HG02885 (cell line): ENCODE measurements at regions not wholly inside any gene's neighbourhood (a gene's known extent, or its start where the extent isn't known, plus 50 kb on each side); places are given as distances from the start of the nearest gene placed in this dataset.
"Not testable (repeated sequence)": the region's sequence is repeated elsewhere in the genome, so short reads cannot be mapped to it uniquely, and the experiment has no call there.

Source experiments
- ATAC-seq: cut with Tn5 transposase; IDR thresholded peaks from one replicate; pipeline ENCODE4 v1.9.1; 2021; ENCODE audit warnings: mild to moderate bottlenecking; ENCODE audit not compliant: unreplicated experiment, poor library complexity

- not testable (repeated sequence) for ATAC-seq
Observed at GRCh38 chr13:18248533-18249240, 932.9 kb downstream of the TUBA3C start.

DNA sequence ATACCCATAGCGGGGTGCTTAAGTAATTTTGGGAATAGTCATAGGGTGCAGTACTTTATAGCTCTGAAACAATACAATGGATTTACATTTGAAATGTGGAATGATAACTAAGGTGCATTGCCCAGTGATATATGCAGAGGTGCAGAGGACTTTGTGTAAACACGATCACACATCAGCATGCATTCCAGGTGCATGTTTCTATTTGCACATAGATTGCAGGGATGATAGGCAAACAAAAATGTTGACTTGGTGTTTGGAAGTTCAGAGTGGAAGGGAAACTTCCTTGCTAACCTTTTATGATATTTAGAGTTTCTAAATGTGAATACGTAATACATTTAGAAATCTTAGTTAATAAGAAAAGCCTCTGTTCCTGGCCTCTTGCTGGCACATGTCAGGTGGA lies 941.5 kb downstream of the TUBA3C start:
- not testable (repeated sequence) for ATAC-seq

DNA sequence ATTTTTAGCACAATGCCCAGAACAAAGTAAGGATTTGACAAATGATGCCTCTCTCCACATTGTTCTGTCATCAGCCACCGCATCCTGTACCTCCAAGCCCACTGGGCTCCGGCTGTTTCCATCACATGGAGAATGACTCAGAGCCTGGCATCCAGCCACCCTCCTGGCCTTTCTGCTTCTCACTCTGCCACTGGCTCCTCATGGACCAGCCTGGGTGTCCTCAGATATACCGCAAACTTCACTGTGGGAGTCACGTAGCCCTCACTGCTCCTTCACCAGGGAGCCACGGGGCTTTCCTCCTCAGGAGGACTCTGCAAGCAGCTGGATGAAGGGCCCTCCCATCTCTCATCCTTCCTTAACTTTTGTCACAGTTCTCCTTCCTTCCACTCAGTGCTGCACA lies 943.0 kb downstream of the TUBA3C start:
- not testable (repeated sequence) for ATAC-seq

GRCh38 chr13:18236528-18236815 lies 945.2 kb downstream of the TUBA3C start:
- no peak for ATAC-seq

- no peak for ATAC-seq
Observed at GRCh38 chr13:18235756-18236527, 945.7 kb downstream of the TUBA3C start.

GRCh38 chr13:18235172-18235571 lies 946.5 kb downstream of the TUBA3C start:
- ATAC-seq: no peak

DNA sequence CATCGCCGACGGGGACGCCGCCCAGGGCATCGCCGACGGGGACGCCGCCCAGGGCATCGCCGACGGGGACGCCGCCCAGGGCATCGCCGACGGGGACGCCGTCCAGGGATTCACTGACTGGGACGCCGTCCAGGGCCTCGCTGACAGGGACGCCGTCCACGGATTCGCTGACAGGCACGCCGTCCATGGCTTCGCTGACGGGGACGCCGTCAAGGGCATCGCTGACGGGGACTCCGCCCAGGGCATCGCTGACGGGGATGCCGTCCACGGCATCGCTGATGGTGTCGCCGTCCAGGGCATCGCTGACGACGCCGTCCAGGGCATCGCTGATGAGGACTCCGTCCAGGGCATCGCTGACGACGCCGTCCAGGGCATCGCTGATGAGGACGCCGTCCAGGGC lies 947.2 kb downstream of the TUBA3C start:
- not testable (repeated sequence) for ATAC-seq

DNA sequence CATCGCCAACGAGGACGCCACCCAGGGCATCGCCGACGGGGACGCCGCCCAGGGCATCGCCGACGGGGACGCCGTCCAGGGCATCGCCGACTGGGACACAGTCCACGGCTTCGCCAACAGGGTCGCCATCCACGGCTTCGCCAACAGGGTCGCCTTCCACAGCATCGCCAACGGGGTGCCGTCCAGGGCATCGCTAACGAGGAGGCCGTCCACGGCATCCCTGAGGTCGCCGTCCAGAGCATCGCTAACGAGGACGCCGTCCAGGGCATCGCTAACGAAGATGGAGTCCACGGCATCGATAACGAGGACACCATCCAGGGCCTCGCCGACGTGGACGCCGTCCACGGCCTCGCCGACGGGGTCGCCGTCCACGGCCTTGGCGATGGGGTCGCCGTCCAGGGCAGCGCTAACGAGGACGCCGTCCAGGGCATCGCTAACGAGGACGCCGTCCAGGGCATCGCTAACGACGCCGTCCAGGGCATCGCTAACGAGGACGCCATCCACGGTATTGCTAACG lies 947.8 kb downstream of the TUBA3C start:
- no peak for ATAC-seq

DNA sequence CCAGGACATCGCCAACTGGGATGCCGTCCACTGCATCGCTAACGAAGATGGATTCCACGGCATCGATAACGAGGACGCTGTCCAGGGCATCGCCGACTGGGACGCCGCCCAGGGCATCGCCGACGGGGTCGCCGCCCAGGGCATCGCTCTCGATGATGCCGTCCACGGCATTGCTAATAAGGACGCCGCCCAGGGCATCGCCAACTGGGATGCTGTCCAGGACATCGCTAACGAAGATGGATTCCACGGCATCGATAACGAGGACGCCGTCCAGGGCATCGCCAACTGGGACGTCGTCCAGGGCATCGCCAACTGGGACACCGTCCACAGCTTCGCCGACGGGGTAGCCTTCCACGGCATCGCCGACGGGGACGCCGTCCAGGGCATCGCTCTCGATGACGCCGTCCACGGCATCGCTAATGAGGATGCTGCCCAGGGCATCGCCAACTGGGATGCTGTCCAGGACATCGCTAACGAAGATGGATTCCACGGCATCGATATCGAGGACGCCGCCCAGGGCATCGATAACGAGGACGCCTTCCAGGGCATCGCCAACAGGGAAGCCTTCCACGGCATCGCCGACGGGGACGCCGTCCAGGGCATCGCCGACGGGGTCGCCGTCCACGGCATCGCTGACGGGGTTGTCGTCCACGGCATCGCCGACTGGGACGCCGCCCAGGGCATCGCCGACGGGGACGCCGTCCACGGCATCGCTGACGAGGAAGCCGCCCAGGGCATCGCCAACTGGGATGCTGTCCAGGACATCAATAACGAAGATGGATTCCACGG lies 948.4 kb downstream of the TUBA3C start:
- no peak for ATAC-seq

DNA sequence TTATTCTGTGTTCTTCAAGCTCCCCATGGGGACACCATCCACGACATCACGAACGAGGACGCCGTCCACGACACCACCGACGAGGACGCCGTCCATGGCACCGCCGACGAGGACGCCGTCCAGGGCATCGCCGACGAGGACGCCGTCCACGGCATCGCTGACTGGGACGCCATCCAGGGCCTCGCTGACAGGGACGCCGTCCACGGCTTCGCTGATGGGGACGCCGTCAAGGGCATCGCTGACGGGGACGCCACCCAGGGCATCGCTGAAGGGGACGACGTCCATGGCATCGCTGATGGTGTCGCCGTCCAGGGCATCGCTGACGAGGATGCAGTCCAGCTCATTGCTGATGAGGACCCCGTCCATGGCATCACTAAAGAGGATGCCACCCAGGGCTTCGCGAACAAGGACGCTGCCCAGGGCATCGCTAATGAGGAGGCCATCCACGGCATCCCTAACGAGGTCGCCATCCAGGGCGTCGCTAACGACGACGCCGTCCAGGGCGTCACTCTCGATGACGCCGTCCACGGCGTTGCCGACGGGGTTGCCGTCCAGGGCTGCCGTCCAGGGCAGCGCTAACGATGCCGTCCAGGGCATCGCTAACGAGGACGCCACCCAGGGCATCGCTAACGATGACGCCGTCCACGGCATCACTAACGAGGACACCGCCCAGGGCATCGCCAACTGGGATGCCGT lies 949.2 kb downstream of the TUBA3C start:
- no peak for ATAC-seq

DNA sequence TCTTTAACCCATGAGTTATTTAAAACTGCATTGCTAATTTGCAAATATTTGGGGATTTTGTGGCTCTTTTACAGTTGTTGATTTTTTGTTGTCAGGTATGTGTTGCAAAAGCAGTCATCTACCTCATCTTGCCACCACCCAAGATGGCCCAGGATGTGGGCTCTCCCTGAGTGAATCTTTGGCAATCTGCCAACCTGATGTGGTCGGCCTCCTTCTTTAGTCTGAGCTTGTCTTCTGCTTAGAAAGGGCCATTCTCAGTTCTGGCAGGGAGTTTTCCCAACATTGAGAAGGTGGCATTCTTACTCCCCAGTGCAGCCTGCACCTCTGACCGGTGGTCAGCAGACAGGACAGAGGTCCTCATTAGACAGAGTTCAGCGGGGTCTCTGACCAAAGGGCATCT lies 957.2 kb downstream of the TUBA3C start:
- not testable (repeated sequence) for ATAC-seq

DNA sequence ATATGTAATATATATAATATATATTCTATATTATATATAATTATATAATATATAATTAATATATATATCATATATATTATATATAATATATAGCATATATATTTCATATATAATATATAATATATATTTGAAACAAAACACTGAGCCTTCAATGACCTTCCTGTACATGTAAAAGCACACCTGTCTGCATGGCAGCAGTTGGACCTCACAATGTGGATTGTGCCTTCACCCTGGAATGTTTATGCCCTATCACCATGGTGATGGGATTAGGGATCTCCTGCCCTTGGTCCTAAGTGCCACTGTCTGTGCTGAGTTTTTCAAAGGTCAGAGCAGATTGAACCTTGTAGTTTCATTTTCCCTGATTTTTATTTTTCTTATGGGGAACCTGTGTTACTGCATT lies 966.9 kb downstream of the TUBA3C start:
- not testable (repeated sequence) for ATAC-seq

DNA sequence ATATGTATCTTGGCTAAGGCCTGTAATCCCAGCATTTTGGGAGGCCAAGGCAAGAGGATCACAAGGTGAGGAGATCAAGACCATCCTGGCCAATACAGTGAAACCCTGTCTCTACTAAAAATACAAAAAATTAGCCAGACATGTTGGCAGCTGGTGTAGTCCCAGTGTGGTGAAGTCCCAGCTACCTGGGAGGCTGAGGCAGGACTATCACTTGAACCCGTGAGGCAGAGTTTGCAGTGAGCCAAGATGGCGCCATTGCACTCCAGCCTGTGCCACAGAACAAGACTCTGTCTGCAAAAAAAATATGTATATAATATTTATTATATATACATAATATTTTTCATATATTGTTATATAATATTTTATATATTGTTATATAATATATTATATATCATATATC lies 968.1 kb downstream of the TUBA3C start:
- ATAC-seq: not testable (repeated sequence)

GRCh38 chr13:18212873-18213272 lies 968.8 kb downstream of the TUBA3C start:
- ATAC-seq: no peak

DNA sequence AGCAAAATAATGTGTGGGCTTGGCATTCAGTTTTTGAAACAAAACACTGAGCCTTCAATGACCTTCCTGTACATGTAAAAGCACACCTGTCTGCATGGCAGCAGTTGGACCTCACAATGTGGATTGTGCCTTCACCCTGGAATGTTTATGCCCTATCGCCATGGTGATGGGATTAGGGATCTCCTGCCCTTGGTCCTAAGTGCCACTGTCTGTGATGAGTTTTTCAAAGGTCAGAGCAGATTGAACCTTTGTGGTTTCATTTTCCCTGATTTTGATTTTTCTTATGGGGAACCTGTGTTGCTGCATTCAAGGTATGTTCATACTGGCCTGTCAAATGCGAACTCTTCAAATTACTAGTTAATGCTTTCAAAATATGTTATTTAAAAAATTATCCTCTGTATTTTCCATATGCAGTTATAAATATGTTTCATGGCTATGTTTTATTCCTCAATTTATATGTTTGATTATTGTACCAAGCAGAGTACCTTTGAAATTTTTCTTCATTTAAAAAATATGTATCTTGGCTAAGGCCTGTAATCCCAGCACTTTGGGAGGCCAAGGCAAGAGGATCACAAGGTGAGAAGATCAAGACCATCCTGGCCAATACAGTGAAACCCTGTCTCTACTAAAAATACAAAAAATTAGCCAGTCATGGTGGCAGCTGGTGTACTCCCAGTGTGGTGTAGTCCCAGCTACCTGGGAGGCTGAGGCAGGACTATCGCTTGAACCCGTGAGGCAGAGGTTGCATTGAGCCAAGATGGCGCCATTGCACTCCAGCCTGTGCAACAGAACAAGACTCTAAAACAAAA lies 969.7 kb downstream of the TUBA3C start:
- peak; percentile 70 for ATAC-seq

- ATAC-seq: not testable (repeated sequence)
Observed at GRCh38 chr13:18204614-18205178, 976.9 kb downstream of the TUBA3C start.

GRCh38 chr13:18195365-18195678 lies 986.3 kb downstream of the TUBA3C start:
- ATAC-seq: not testable (repeated sequence)

- peak; percentile 66 for ATAC-seq
Observed at GRCh38 chr13:18194631-18195364, 986.8 kb downstream of the TUBA3C start.

GRCh38 chr13:18194104-18194503 lies 987.5 kb downstream of the TUBA3C start:
- not testable (repeated sequence) for ATAC-seq
